ENCODE measurements at regions not wholly inside any gene's neighbourhood (a gene's known extent, or its start where the extent isn't known, plus 50 kb on each side); places are given as distances from the start of the nearest gene placed in this dataset.

GRCh38 chr3:152056481-152056880 lies 183.0 kb downstream of the SUCNR1 start:
- ATAC-seq: no peak
- TF ChIP-seq CREB5 (CRISPR knock-in tag; IDR thresholded peaks at IDR 0.05; ENCODE audit: low read depth) (no peak), CSDC2 (CRISPR knock-in tag; IDR thresholded peaks at IDR 0.05) (no peak), ISL1 (CRISPR knock-in tag; IDR thresholded peaks at IDR 0.05) (no peak), ZFP3 (CRISPR knock-in tag; IDR thresholded peaks at IDR 0.05) (no peak), TCF4 (CRISPR knock-in tag; IDR thresholded peaks at IDR 0.05; ENCODE audit: borderline replicate concordance) (no peak), PPARA (CRISPR knock-in tag; IDR thresholded peaks at IDR 0.05; ENCODE audit: borderline replicate concordance) (no peak), ZC3H10 (CRISPR knock-in tag; IDR thresholded peaks at IDR 0.05) (no peak), ZNF70 (CRISPR knock-in tag; IDR thresholded peaks at IDR 0.05) (no peak), ESRRG (CRISPR knock-in tag; IDR thresholded peaks at IDR 0.05) (no peak), GLIS3 (CRISPR knock-in tag; IDR thresholded peaks at IDR 0.05) (no peak), TSHZ2 (CRISPR knock-in tag; IDR thresholded peaks at IDR 0.05) (no peak), TOX (CRISPR knock-in tag; IDR thresholded peaks at IDR 0.05; ENCODE audit: borderline replicate concordance) (no peak), SNAI2 (CRISPR knock-in tag; IDR thresholded peaks at IDR 0.05) (no peak), ZFP30 (CRISPR knock-in tag; IDR thresholded peaks at IDR 0.05) (no peak), RARB (CRISPR knock-in tag; IDR thresholded peaks at IDR 0.05) (no peak), PATZ1 (CRISPR knock-in tag; IDR thresholded peaks at IDR 0.05; ENCODE audit: borderline replicate concordance) (no peak), ZNF8 (CRISPR knock-in tag; IDR thresholded peaks at IDR 0.05) (no peak), POU6F1 (CRISPR knock-in tag; IDR thresholded peaks at IDR 0.05; ENCODE audit: borderline replicate concordance, low read depth) (no peak), ARNTL (CRISPR knock-in tag; IDR thresholded peaks at IDR 0.05; ENCODE audit: borderline replicate concordance, low read depth) (no peak), CSRNP3 (CRISPR knock-in tag; IDR thresholded peaks at IDR 0.05) (no peak)

GRCh38 chr3:152056987-152057386 lies 183.5 kb downstream of the SUCNR1 start:
- TF ChIP-seq RARB (CRISPR knock-in tag; IDR thresholded peaks at IDR 0.05): no peak

GRCh38 chr3:152058856-152059255 lies 185.4 kb downstream of the SUCNR1 start:
- TF ChIP-seq CSDC2 (CRISPR knock-in tag; IDR thresholded peaks at IDR 0.05) (no peak), PATZ1 (CRISPR knock-in tag; IDR thresholded peaks at IDR 0.05; ENCODE audit: borderline replicate concordance) (no peak), CSRNP3 (CRISPR knock-in tag; IDR thresholded peaks at IDR 0.05) (no peak), ESRRG (CRISPR knock-in tag; IDR thresholded peaks at IDR 0.05) (no peak), SNAI2 (CRISPR knock-in tag; IDR thresholded peaks at IDR 0.05) (no peak), GLIS3 (CRISPR knock-in tag; IDR thresholded peaks at IDR 0.05) (no peak), RARB (CRISPR knock-in tag; IDR thresholded peaks at IDR 0.05) (no peak)
- no peak for ATAC-seq

More at GRCh38 chr3:152056987-152057386, 183.5 kb downstream of the SUCNR1 start:
- ATAC-seq: no peak
